ENCODE measurements at regions not wholly inside any gene's neighbourhood (a gene's known extent, or its start where the extent isn't known, plus 50 kb on each side); places are given as distances from the start of the nearest gene placed in this dataset.

GRCh38 chr7:121448429-121448828, 52.3 kb upstream of the FAM3C start:
- TF ChIP-seq, protein P1, sequence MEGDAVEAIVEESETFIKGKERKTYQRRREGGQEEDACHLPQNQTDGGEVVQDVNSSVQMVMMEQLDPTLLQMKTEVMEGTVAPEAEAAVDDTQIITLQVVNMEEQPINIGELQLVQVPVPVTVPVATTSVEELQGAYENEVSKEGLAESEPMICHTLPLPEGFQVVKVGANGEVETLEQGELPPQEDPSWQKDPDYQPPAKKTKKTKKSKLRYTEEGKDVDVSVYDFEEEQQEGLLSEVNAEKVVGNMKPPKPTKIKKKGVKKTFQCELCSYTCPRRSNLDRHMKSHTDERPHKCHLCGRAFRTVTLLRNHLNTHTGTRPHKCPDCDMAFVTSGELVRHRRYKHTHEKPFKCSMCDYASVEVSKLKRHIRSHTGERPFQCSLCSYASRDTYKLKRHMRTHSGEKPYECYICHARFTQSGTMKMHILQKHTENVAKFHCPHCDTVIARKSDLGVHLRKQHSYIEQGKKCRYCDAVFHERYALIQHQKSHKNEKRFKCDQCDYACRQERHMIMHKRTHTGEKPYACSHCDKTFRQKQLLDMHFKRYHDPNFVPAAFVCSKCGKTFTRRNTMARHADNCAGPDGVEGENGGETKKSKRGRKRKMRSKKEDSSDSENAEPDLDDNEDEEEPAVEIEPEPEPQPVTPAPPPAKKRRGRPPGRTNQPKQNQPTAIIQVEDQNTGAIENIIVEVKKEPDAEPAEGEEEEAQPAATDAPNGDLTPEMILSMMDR (IDR thresholded peaks at IDR 0.05; ENCODE audit: insufficient read depth, low read length), result no peak
- TF ChIP-seq, protein P2, sequence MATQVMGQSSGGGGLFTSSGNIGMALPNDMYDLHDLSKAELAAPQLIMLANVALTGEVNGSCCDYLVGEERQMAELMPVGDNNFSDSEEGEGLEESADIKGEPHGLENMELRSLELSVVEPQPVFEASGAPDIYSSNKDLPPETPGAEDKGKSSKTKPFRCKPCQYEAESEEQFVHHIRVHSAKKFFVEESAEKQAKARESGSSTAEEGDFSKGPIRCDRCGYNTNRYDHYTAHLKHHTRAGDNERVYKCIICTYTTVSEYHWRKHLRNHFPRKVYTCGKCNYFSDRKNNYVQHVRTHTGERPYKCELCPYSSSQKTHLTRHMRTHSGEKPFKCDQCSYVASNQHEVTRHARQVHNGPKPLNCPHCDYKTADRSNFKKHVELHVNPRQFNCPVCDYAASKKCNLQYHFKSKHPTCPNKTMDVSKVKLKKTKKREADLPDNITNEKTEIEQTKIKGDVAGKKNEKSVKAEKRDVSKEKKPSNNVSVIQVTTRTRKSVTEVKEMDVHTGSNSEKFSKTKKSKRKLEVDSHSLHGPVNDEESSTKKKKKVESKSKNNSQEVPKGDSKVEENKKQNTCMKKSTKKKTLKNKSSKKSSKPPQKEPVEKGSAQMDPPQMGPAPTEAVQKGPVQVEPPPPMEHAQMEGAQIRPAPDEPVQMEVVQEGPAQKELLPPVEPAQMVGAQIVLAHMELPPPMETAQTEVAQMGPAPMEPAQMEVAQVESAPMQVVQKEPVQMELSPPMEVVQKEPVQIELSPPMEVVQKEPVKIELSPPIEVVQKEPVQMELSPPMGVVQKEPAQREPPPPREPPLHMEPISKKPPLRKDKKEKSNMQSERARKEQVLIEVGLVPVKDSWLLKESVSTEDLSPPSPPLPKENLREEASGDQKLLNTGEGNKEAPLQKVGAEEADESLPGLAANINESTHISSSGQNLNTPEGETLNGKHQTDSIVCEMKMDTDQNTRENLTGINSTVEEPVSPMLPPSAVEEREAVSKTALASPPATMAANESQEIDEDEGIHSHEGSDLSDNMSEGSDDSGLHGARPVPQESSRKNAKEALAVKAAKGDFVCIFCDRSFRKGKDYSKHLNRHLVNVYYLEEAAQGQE (IDR thresholded peaks at IDR 0.05; ENCODE audit: insufficient replicate concordance, low read depth), result no peak
- TF ChIP-seq POLR2AphosphoS5 (IDR thresholded peaks at IDR 0.05; ENCODE audit: low read depth), result no peak
- no peak for TF ChIP-seq SPI1 (IDR thresholded peaks at IDR 0.05; ENCODE audit: borderline replicate concordance, low read depth)
